ENCODE measurements at regions not wholly inside any gene's neighbourhood (a gene's known extent, or its start where the extent isn't known, plus 50 kb on each side); places are given as distances from the start of the nearest gene placed in this dataset.

DNA sequence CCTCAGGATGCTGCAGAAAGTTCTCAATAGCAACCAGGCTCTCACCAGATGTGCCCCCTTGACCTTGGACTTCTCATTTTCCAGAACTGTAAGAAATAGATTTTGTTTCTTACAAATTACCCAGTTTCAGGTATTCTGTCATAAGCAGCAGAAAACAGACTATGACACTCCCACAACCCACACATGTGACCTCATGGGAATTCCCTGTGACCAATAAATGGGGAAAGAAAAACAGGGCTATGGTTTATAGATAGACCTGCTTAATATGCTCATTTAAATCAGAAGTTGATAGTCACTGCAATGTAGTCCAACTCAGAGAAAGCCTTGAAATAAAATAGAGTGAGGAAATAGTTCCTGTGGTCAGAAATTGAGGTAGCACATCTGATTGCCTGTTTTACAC, 380.9 kb upstream of the PTBP2 start:
- Histone ChIP-seq H3K9me3 (ENCODE audit: control insufficient read depth, insufficient read depth, low read length) (no peaks in the 10 kb centered on the region), H3K36me3 (ENCODE audit: control insufficient read depth, insufficient read depth, low read length) (no peaks in the 10 kb centered on the region), H3K4me1 (ENCODE audit: control insufficient read depth, insufficient read depth, low read length) (no peaks in the 10 kb centered on the region), H3K27me3 (ENCODE audit: control insufficient read depth, insufficient read depth, low read length) (no peaks in the 10 kb centered on the region), H3K27ac (ENCODE audit: low read length) (no peak overlapping the region), H3K4me3 (ENCODE audit: low read length) (no peak overlapping the region)
- Mint-ChIP-seq H3K36me3 (no peaks in the 10 kb centered on the region), H3K4me3 (no peak overlapping the region), H3K4me1 (no peaks in the 10 kb centered on the region), H3K9me3 (peaks cover 13 to 14% of the 10 kb centered on the region in 2 donors), H3K27me3 (ENCODE audit: low read depth in 2 of 2) (no peaks in the 10 kb centered on the region), H3K27ac (no peak overlapping the region)
- DNase-seq, result no peak
- no peak for ATAC-seq
- TF ChIP-seq, protein P1, sequence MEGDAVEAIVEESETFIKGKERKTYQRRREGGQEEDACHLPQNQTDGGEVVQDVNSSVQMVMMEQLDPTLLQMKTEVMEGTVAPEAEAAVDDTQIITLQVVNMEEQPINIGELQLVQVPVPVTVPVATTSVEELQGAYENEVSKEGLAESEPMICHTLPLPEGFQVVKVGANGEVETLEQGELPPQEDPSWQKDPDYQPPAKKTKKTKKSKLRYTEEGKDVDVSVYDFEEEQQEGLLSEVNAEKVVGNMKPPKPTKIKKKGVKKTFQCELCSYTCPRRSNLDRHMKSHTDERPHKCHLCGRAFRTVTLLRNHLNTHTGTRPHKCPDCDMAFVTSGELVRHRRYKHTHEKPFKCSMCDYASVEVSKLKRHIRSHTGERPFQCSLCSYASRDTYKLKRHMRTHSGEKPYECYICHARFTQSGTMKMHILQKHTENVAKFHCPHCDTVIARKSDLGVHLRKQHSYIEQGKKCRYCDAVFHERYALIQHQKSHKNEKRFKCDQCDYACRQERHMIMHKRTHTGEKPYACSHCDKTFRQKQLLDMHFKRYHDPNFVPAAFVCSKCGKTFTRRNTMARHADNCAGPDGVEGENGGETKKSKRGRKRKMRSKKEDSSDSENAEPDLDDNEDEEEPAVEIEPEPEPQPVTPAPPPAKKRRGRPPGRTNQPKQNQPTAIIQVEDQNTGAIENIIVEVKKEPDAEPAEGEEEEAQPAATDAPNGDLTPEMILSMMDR (IDR thresholded peaks at IDR 0.05), result no peak
- intact Hi-C loops (cut with micrococcal nuclease), result no loop called here

DNA sequence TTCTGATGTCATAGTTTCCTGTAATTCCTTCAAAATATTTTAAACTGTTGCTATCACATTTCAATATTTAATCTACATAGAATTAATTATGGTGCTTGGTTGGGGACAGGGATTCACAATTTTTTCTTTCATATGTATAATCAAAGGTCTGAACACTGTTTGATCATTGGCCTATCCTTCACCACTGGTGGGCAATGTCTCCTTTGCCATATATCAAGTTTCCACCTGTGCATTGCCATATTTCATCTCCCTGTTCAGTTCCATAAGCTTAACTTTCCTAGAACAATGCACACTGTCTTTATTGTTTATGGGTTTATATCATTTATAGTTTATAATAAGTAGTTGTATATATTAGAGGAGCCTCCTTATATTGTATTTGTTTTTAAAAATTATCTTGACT, 374.9 kb upstream of the PTBP2 start:
- no peaks in the 10 kb centered on the region for H3K27me3 Mint-ChIP-seq (ENCODE audit: low read depth in 2 of 2)
- intact Hi-C loops (cut with micrococcal nuclease), result no loop called here
- Histone ChIP-seq H3K9me3 (ENCODE audit: control insufficient read depth, insufficient read depth, low read length) (no peaks in the 10 kb centered on the region), H3K27me3 (ENCODE audit: control insufficient read depth, insufficient read depth, low read length) (no peaks in the 10 kb centered on the region), H3K27ac (ENCODE audit: low read length) (no peak overlapping the region), H3K36me3 (ENCODE audit: control insufficient read depth, insufficient read depth, low read length) (no peaks in the 10 kb centered on the region), H3K4me3 (ENCODE audit: low read length) (no peak overlapping the region), H3K4me1 (ENCODE audit: control insufficient read depth, insufficient read depth, low read length) (no peaks in the 10 kb centered on the region)
- peaks cover 11 to 12% of the 10 kb centered on the region in 2 donors for H3K9me3 Mint-ChIP-seq
- H3K4me1 Mint-ChIP-seq, result no peaks in the 10 kb centered on the region
- TF ChIP-seq, protein P1 (IDR thresholded peaks at IDR 0.05), result no peak
- H3K36me3 Mint-ChIP-seq, result no peaks in the 10 kb centered on the region
- DNase-seq (no peak), ATAC-seq (no peak)
- no peak overlapping the region for H3K4me3 Mint-ChIP-seq
- no peak overlapping the region for H3K27ac Mint-ChIP-seq

DNA sequence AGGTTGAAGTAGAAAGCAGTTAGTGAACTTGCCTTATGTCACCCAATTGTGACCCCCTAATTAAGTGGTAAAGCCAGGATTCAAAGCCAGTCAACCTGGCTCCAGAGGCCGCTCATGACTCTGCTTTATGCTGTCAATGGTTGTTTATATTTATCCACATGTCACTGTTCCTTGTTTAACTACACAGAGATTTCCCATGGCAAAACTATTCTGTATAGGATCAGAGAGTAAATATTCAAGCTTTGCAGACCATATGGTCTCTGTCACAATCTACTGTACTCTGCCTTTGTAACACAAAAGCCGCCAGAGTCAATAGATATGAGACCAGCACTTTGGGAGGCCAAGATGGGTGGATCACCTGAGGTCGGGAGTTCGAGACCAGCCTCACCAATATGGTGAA, 371.7 kb upstream of the PTBP2 start:
- DNase-seq (no peak), ATAC-seq (no peak)
- Histone ChIP-seq H3K27me3 (ENCODE audit: control insufficient read depth, insufficient read depth, low read length) (no peaks in the 10 kb centered on the region), H3K4me3 (ENCODE audit: low read length) (no peak overlapping the region), H3K36me3 (ENCODE audit: control insufficient read depth, insufficient read depth, low read length) (no peaks in the 10 kb centered on the region), H3K9me3 (ENCODE audit: control insufficient read depth, insufficient read depth, low read length) (no peaks in the 10 kb centered on the region), H3K27ac (ENCODE audit: low read length) (no peak overlapping the region), H3K4me1 (ENCODE audit: control insufficient read depth, insufficient read depth, low read length) (no peaks in the 10 kb centered on the region)
- intact Hi-C loops (cut with micrococcal nuclease), result no loop called here
- TF ChIP-seq, protein P1 (IDR thresholded peaks at IDR 0.05), result no peak
- Mint-ChIP-seq H3K27ac (no peak overlapping the region), H3K4me3 (no peak overlapping the region), H3K36me3 (no peaks in the 10 kb centered on the region), H3K9me3 (peaks cover 15 to 18% of the 10 kb centered on the region in 2 donors), H3K4me1 (no peaks in the 10 kb centered on the region), H3K27me3 (ENCODE audit: low read depth in 2 of 2) (no peaks in the 10 kb centered on the region)
- WGBS (ENCODE audit: insufficient coverage), result 86% methylated on average over 3 of the region's 4 CpGs

- no peak for ATAC-seq
- H3K36me3 ChIP-seq (ENCODE audit: control insufficient read depth, insufficient read depth, low read length), result no peaks in the 10 kb centered on the region
- no peaks in the 10 kb centered on the region for H3K4me1 Mint-ChIP-seq
Observed at GRCh38 chr1:96352733-96353132, 368.9 kb upstream of the PTBP2 start.

More at GRCh38 chr1:96352733-96353132, 368.9 kb upstream of the PTBP2 start:
- intact Hi-C loops (cut with micrococcal nuclease), result no loop called here
- Mint-ChIP-seq H3K27me3 (ENCODE audit: low read depth in 2 of 2) (no peaks in the 10 kb centered on the region), H3K36me3 (no peaks in the 10 kb centered on the region), H3K27ac (no peak overlapping the region), H3K9me3 (peaks cover 17 to 23% of the 10 kb centered on the region in 2 donors), H3K4me3 (no peak overlapping the region)
- TF ChIP-seq, protein P1 (IDR thresholded peaks at IDR 0.05), result no peak
- Histone ChIP-seq H3K9me3 (ENCODE audit: control insufficient read depth, insufficient read depth, low read length) (no peaks in the 10 kb centered on the region), H3K4me1 (ENCODE audit: control insufficient read depth, insufficient read depth, low read length) (no peaks in the 10 kb centered on the region), H3K27me3 (ENCODE audit: control insufficient read depth, insufficient read depth, low read length) (no peaks in the 10 kb centered on the region), H3K27ac (ENCODE audit: low read length) (no peak overlapping the region), H3K4me3 (ENCODE audit: low read length) (no peak overlapping the region)
- WGBS (ENCODE audit: insufficient coverage), result 73% methylated on average over 2 of the region's 2 CpGs
- DNase-seq, result no peak
